Right ventricle myocardium superior (tissue), 1 donor: ENCODE measurements at regions not wholly inside any gene's neighbourhood (a gene's known extent, or its start where the extent isn't known, plus 50 kb on each side); places are given as distances from the start of the nearest gene placed in this dataset.
"Not testable (repeated sequence)": the region's sequence is repeated elsewhere in the genome, so short reads cannot be mapped to it uniquely, and the experiment has no call there.

Source experiments
- ATAC-seq: fragments of 200-7000 bp; cut with Tn5 transposase; one replicate; pipeline ENCODE4 v1.9.1; 2020; ENCODE audit warnings: mild to moderate bottlenecking; ENCODE audit not compliant: poor library complexity
- DNase-seq: peaks from one replicate; pipeline ENCODE4 v3.0.0-alpha.2; 2020
- intact Hi-C: fragments of 100-400 bp; cut with DNase I; formaldehyde crosslinking; loops from one replicate; pipeline ENCODE4 v1.11.2; 2022
- donor health status: DM: no; HTN: yes; CAD: no; lungs with severe emphysema.

GRCh38 chr19:28003543-28003942, 1209.4 kb downstream of the UQCRFS1 start:
- ATAC-seq (no peak), DNase-seq (no peak)
- intact Hi-C loops = no loop called here

DNA sequence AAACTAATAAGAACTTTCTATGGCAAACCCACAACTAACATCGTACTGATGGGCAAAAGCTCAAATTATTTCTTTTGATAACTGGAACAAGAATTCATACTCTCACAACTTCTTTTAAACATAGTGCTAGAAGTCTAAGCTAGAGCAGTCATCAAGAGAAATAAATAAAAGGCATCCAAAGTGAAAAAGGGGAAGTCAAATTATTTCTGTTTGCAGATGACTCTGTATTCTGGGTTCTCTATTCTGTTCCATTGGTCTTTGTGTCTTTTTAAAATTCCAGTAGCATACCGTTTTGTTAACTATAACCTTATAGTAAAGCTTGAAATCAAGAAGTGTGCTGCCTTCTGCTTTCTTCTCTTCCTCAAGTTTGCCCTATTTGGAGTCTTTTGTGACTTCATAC, 1215.9 kb downstream of the UQCRFS1 start:
- no peak for DNase-seq
- no peak for ATAC-seq
- intact Hi-C loops = no loop called here

- intact Hi-C loops = no loop called here
Observed at GRCh38 chr19:27993619-27994570, 1219.1 kb downstream of the UQCRFS1 start.

DNA sequence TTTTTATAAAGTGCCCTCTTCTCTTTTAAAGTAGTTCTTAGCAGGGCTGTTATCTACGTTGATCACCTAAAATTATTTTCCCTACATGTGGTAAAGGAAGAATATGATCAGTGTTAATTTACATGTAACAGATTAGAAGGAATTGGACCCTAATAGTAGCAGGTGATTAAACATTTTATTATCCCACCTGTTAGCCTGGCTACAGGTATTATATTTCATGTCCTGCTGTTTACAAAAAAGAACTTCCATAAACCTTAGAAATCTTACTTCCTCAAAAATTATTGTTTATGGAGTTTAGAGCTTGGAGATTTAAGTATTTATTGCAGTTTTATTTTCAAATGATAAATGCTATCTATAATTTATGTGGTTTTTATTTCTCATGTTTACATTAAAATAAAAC, 1226.7 kb downstream of the UQCRFS1 start:
- intact Hi-C loops = no loop called here
- no peak for ATAC-seq

More at GRCh38 chr19:27993619-27994570, 1219.1 kb downstream of the UQCRFS1 start:
- no peak for ATAC-seq
- no peak for DNase-seq

DNA sequence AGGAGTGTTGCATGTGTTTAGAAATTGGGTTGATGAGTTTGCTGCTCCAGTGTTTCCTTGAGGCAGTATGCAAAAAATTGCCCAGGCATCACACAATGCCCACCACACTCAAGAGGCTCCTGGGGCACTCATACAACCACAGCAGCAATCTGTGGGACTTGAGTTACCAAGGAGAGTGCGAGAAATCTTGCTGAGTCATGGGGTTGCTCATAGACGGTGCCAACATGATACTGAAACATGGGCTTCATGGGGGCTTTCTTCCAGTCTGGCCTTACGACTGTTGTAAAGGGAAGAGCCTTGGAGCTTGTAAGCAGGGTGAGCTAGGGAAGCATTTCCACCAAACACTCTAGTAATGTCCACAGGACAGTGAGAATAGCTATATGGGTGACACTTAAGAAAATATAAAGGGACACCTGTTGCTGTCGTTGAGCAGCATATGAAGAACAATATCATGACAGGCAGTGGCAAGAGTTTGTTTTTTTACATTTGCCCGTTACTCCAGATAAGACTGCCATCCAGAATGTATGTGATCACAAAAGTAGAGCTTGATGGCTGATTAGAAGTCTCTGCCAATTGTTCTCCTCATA, 1237.4 kb downstream of the UQCRFS1 start:
- intact Hi-C loops = no loop called here
- ATAC-seq (no peak), DNase-seq (no peak)

More for the DNA sequence above, 1226.7 kb downstream of the UQCRFS1 start:
- no peak for DNase-seq

- ATAC-seq (no peak), DNase-seq (no peak)
- intact Hi-C loops = loop anchor here (5.0 kb wide), 1 partner anchor 353 kb away; no protein-coding TSS in a partner anchor
Observed at GRCh38 chr19:27974082-27974513, 1238.9 kb downstream of the UQCRFS1 start.

DNA sequence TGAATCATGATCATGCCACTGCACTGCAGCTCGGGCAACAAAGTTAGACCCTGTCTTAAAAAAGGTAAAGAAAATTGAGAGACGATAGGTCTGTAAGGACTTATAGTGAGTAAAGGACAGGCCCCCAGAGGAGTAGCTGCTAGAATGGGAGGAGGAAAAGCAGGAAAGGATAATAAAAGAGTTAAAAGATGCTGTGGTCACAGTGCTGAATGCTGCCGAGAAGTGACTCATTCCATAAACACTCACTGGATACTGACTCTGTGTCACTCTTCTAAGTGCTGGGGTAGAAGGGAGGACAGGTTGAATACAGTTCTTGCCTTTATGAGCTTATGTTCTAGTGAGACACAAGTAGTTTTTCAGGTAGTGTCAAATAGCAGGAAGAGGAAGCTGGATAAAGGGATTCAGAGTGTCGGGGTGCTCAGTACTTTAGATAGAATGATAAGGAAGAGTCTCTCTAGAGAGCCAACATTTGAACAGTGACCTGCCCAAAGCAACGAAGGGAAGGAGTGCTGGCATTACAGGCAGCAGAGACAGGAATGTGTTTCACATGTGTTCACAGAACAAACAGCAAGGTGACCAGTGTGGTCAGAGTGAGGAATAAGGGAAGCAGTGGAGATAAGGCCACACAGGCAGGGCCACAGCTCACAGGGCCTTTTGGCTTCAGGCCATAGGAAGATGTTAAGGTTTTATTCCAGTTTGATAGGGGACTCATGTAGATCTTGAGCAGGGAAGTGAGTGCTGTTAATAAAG, 1240.5 kb downstream of the UQCRFS1 start:
- intact Hi-C loops = loop anchor here (5.0 kb wide), 1 partner anchor 355 kb away; no protein-coding TSS in a partner anchor
- ATAC-seq = no peak

DNA sequence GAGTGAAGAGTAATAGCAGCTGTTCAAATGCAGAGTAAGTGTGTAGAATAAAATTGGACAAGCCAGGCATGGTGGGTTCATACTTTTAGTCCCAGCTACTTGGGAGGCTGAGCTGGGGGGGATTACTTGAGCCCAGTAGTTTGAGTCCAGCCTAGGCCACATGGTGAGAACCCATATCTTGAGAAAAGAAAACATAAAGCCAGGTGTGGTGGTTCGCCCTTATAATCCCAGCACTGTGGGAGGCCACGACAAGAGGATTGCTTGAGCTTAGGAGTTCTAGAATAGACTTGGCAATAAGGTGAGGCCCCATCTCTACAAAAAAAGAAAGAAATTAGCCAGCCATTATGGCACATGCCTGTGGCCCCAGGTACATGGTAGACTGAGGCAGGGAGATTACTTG, 1241.1 kb downstream of the UQCRFS1 start:
- no peak for ATAC-seq
- no peak for DNase-seq
- intact Hi-C loops = loop anchor here (5.0 kb wide), 1 partner anchor 355 kb away; no protein-coding TSS in a partner anchor

More for the DNA sequence above, 1240.5 kb downstream of the UQCRFS1 start:
- no peak for DNase-seq

GRCh38 chr19:27971071-27971470, 1241.9 kb downstream of the UQCRFS1 start:
- DNase-seq = no peak
- intact Hi-C loops = loop anchor here (5.0 kb wide), 1 partner anchor 356 kb away; no protein-coding TSS in a partner anchor

DNA sequence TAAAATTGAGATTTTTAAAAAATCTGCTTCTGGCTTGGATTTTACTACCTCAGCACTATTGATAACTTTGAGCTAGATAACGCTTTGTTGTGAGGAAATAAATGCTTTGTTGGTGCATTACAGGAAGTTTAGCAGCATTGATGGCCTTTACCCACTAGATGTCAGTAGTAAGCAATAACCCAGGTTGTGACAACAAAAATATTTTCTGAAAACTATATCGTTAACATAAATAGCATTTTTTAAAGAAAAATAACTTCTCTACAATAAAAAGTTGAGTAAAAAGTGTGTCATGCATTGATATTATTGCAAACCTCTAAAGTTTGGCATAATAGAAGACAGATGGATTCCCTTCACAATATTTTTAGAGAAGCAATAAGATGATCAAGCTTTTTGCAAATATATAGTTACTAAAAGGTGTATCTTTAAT, 1246.5 kb downstream of the UQCRFS1 start:
- ATAC-seq = no peak
- intact Hi-C loops = loop anchor here (10.0 kb wide), 1 partner anchor 748 kb away; no protein-coding TSS in a partner anchor
- DNase-seq = no peak

More at GRCh38 chr19:27971071-27971470, 1241.9 kb downstream of the UQCRFS1 start:
- no peak for ATAC-seq

- DNase-seq (no peak), ATAC-seq (no peak)
- intact Hi-C loops = loop anchor here (10.0 kb wide), 1 partner anchor 751 kb away; no protein-coding TSS in a partner anchor
Observed at GRCh38 chr19:27964185-27964584, 1248.8 kb downstream of the UQCRFS1 start.

DNA sequence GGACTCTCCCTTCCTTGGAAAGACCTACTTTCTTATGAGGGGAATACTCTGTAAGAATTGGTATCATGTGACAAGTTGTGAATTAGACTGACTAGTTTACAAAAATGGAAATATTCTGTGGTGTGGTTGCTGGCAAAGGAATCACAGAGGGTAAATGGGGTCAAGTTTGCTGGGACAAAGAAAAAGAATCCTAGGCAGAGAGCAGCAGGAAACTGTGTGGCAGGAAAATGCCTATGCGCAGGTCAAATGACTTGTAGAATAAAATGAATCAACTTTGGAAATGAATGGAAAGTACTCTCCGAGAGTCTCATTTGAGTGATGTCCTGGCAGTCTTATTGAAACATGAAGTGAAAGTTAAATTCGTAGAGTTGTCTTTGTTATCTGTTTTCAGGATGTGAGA, 1250.7 kb downstream of the UQCRFS1 start:
- intact Hi-C loops = loop anchor here (10.0 kb wide), 1 partner anchor 753 kb away; no protein-coding TSS in a partner anchor

GRCh38 chr19:27955485-27956480, 1257.2 kb downstream of the UQCRFS1 start:
- ATAC-seq (no peak), DNase-seq (no peak)
- intact Hi-C loops = no loop called here

More for the DNA sequence above, 1250.7 kb downstream of the UQCRFS1 start:
- no peak for DNase-seq
- no peak for ATAC-seq

DNA sequence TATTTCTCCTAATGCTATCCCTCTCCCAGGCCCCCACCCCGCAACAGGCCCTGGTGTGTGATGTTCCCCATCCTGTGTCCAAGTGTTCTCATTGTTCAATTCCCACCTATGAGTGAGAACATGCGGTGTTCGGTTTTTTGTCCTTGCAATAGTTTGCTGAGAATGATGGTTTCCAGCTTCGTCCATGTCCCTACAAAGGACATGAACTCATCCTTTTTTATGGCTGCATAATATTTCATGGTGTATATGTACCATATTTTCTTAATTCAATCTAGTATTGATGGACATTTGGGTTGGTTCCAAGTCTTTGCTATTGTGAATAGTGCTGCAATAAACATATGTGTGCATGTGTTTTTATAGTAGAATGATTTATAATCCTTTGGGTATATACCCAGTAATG, 1270.3 kb downstream of the UQCRFS1 start:
- ATAC-seq, intact Hi-C loops: not testable (repeated sequence)

GRCh38 chr19:27936139-27936538, 1276.8 kb downstream of the UQCRFS1 start:
- intact Hi-C loops = no loop called here
- DNase-seq = no peak
- ATAC-seq = no peak

More for the DNA sequence above, 1270.3 kb downstream of the UQCRFS1 start:
- not testable (repeated sequence) for DNase-seq

DNA sequence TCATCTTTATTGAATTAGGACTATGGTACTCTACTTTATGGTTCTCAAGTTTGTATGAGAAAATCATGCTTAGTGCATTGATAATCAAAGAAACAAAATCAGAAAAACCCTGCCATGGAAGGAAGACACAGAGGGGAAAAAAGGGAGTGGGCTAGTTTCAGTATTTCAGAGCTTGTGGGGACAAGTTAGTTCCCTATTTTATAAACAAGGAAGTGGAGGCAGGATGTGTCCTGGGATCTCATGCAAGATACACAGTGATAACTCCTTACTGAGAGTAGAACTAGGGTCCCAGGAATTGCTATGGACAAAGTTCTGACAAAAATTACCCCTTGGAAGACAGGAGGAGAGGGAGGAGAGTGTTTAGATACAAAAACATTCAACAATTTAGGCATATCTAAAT, 1277.3 kb downstream of the UQCRFS1 start:
- ATAC-seq = no peak
- DNase-seq = no peak
- intact Hi-C loops = no loop called here

DNA sequence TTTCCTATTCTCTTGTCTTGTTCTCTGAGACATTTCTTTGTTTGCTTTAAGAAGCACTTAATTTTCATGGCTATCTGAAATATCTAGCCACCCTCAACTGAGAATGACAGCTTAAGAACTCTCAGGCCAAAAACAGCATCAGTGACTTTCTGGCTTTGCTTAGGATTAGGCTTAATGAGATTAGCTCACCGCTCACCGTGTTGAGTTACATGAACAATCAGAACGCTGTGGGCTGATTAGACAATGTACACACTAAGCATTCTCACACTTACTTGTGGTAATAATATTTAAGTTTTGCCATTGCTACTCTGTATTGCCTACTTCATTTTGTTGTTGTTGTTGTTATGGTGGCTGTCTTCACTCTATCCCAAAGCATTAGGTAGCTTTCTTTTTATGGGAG, 1283.6 kb downstream of the UQCRFS1 start:
- intact Hi-C loops = no loop called here
- DNase-seq (no peak), ATAC-seq (no peak)
